ENCODE measurements at regions not wholly inside any gene's neighbourhood (a gene's known extent, or its start where the extent isn't known, plus 50 kb on each side); places are given as distances from the start of the nearest gene placed in this dataset.
"Not testable (repeated sequence)": the region's sequence is repeated elsewhere in the genome, so short reads cannot be mapped to it uniquely, and the experiment has no call there.

DNA sequence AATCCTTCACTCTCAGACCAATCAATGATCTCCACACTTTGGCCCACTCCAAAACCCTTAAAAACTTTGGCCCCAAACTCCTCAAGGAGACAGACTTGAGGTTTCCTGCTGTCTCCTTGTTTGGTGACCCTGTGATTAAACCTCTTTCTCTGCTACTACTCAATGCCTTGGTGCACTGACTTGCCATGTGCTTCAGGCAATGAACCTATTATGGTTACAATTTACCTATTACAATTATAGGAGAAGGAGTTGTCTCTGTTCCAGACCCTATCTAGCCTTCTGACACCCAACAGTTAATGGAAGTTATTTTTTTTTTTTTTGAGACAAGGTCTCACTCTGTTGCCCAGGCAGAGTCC is 263.1 kb downstream of the STIM2 start:
- Histone ChIP-seq H3K27me3 (peaks cover 0 to 3% (median 0%) of the 10 kb centered on the region in 9 donors), H3K4me3 (no peak overlapping the region), H3K27ac (no peak overlapping the region), H3K9me3 (no peaks in the 10 kb centered on the region), H3K4me1 (no peaks in the 10 kb centered on the region), H3K36me3 (no peaks in the 10 kb centered on the region)
- intact Hi-C loops (cut with DNase I) = no loop called here
- DNase-seq (no peak), ATAC-seq (no peak)
- no peak for TF ChIP-seq POLR2A (IDR thresholded peaks at IDR 0.05)
- TF ChIP-seq, protein P1, sequence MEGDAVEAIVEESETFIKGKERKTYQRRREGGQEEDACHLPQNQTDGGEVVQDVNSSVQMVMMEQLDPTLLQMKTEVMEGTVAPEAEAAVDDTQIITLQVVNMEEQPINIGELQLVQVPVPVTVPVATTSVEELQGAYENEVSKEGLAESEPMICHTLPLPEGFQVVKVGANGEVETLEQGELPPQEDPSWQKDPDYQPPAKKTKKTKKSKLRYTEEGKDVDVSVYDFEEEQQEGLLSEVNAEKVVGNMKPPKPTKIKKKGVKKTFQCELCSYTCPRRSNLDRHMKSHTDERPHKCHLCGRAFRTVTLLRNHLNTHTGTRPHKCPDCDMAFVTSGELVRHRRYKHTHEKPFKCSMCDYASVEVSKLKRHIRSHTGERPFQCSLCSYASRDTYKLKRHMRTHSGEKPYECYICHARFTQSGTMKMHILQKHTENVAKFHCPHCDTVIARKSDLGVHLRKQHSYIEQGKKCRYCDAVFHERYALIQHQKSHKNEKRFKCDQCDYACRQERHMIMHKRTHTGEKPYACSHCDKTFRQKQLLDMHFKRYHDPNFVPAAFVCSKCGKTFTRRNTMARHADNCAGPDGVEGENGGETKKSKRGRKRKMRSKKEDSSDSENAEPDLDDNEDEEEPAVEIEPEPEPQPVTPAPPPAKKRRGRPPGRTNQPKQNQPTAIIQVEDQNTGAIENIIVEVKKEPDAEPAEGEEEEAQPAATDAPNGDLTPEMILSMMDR (IDR thresholded peaks at IDR 0.05) = no peak

DNA sequence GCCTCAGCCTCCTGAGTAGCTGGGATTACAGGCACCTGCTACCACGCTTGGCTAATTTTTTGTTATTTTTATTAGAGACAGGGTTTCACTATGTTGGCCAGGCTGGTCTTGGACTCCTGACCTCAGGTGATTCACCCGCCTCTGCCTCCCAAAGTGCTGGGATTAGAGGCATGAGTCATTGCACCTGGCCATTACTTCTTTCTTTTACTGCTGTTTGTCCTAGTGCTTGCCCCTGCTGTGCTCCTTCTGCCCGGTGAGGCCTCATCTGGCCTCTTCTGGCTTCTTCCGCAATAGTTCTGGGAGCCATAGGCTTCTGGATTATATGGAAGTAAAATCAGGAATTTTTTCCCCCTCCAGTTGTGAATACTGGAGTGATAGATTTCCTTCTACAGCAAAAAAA is 266.3 kb downstream of the STIM2 start:
- H3K4me1 ChIP-seq; intact Hi-C loops (cut with DNase I); H3K27me3 ChIP-seq; H3K9me3 ChIP-seq; H3K36me3 ChIP-seq; ATAC-seq; H3K4me3 ChIP-seq; DNase-seq; H3K27ac ChIP-seq: not testable (repeated sequence)
- 71 to 87% (median 79%) methylated on average over 4 of the region's 4 CpGs for whole genome bisulfite sequencing, 4 donors

DNA sequence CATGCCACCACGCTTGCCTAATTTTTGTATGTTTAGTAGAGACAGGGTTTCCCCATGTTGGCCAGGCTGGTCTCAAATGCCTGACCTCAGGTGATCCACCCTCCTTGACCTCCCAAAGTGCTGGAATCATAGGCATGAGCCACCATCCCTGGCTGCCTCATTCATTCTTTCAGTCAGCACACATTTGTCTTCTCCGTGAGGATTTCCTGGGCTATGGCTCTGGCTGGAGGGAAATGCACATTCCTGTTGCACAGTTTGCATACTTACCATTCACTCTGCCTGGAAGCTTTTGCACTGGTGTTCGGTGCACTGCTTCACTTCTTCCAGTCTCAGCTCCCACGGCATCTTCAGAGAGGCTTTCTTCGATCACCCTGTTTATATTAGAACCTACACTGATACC is 267.8 kb downstream of the STIM2 start:
- DNase-seq (no peak), ATAC-seq (no peak)
- TF ChIP-seq, protein P1 (IDR thresholded peaks at IDR 0.05) = no peak
- TF ChIP-seq POLR2A (IDR thresholded peaks at IDR 0.05) = no peak
- no peak overlapping the region for H3K27ac ChIP-seq
- no peaks in the 10 kb centered on the region for H3K4me1 ChIP-seq
- no peaks in the 10 kb centered on the region for H3K27me3 ChIP-seq
- peaks cover 0 to 2% (median 0%) of the 10 kb centered on the region in 12 donors for H3K9me3 ChIP-seq
- WGBS, 4 donors = 86 to 92% (median 89%) methylated on average over 5 of the region's 5 CpGs
- intact Hi-C loops (cut with DNase I) = no loop called here
- no peaks in the 10 kb centered on the region for H3K36me3 ChIP-seq
- no peak overlapping the region for H3K4me3 ChIP-seq

DNA sequence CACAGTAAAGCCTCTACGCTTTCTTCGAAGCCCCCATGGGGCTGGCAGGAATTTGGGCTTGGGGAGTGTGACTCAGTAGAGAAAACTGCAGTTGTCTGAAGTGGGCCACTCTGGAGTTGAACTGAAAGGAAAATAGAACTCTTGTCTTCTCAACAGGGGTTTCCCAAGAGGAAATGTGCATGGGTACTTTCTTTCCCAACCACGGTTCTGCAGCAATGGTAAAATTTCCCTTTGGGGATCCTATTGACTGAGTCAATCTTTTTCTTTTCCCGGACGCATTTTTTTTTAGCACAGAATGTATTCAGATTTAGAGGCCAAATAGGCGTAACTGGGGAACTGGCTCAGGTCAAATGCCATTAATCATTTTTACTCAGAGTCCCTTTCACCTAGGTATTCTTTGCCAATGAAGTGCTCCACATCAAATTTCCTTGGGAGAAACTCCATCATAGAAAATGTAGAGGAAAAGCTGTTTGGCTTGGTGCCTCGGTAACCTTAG is 269.3 kb downstream of the STIM2 start:
- Histone ChIP-seq H3K36me3 (no peaks in the 10 kb centered on the region), H3K4me3 (no peak overlapping the region), H3K9me3 (peaks cover 0 to 10% (median 0%) of the 10 kb centered on the region in 12 donors), H3K27ac (no peak overlapping the region), H3K27me3 (no peaks in the 10 kb centered on the region), H3K4me1 (no peaks in the 10 kb centered on the region)
- ATAC-seq (no peak), DNase-seq (no peak)
- TF ChIP-seq POLR2A (IDR thresholded peaks at IDR 0.05) = no peak
- WGBS, 4 donors = 79 to 85% (median 82%) methylated on average over 7 of the region's 7 CpGs
- intact Hi-C loops (cut with DNase I) = no loop called here

DNA sequence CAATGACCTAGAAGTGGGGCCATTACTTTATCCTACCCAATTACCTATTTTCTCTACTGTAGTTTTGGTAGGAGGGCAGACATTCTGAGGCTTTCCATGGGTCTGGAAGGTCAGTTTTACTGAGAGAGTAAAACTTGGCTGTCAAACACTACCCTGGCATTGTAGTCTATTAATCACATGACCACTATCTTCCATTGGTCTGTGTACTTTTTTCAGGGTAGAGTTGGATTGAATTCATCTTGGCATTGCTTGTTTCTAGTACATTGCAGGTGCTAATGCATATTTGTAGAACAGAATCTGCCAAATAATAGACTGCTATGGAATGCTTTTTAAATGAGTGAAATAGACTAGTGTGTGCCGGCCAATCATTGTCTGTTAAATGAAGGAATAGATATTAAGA is 271.9 kb downstream of the STIM2 start:
- Histone ChIP-seq H3K4me3 (no peak overlapping the region), H3K36me3 (no peaks in the 10 kb centered on the region), H3K27me3 (no peaks in the 10 kb centered on the region), H3K9me3 (peaks cover 0 to 21% (median 8%) of the 10 kb centered on the region in 12 donors), H3K4me1 (no peaks in the 10 kb centered on the region), H3K27ac (no peak overlapping the region)
- intact Hi-C loops (cut with DNase I) = no loop called here
- TF ChIP-seq, protein P1 (IDR thresholded peaks at IDR 0.05) = no peak
- no peak for TF ChIP-seq POLR2A (IDR thresholded peaks at IDR 0.05)
- DNase-seq = no peak
- 95 to 100% (median 99%) methylated on average over 1 of the region's 1 CpG for WGBS, 4 donors
- no peak for ATAC-seq

All from heart left ventricle (tissue), 16 donors.